ENCODE measurements at regions not wholly inside any gene's neighbourhood (a gene's known extent, or its start where the extent isn't known, plus 50 kb on each side); places are given as distances from the start of the nearest gene placed in this dataset.

DNA sequence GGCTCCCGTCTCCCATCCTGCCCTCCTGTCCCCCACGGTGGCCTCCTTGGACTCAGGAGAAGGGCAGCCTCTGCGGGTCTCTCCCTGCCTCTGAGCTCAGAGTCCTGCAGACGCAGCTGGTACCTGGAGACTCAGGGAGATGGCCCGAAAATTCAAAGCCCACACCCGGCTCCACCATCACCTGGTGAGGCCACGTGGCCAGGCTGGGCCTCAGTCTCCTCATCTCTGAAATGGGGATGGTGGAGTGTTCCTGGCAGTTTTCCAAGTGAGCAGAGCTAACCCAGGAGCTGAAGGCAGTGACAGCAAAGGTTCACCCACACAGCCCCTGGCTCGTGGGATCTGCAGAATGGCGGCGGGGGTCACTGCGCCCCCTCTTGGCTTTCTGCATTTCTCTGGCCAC, 62.1 kb upstream of the RXRA start:
- WGBS (ENCODE audit: insufficient coverage, insufficient replicate concordance, low lambda C conversion rate, missing lambda C conversion rate), result 28% methylated on average over 10 of the region's 11 CpGs
- BruUV-seq (replicated peaks), result no TSS peak
- SMC1A ChIA-PET (ENCODE audit: uncharacterized antibody, unreplicated experiment), result no interaction called here

DNA sequence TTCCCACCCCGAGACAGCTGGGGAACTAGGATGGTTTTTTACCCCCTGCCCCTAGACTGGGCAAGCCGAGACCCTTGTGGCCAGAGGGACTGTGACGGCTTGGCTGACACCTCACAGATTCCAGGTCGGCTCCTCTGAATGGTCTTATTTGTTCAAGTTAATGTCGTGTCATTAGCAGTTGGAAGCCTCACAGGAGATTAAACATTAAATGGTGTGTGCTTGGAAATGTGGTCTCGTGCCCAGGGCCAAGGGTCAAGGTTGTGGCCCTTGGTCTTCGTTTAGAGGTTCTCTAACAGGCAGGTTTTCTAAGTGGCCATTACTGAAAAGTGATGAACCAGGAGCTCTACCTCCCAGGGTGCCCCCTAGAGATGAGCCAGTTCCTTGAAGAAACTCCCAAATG, 61.2 kb upstream of the RXRA start:
- no peak for ATAC-seq
- in situ Hi-C loops (cut with MboI), result no loop called here
- Histone ChIP-seq H3K4me2 (ENCODE audit: control insufficient read depth, insufficient read depth) (no peak overlapping the region), H3K27ac (ENCODE audit: control insufficient read depth, insufficient read depth) (no peak overlapping the region), H3K4me3 (no peak overlapping the region), H4K20me1 (ENCODE audit: control insufficient read depth, insufficient read depth) (no peaks in the 10 kb centered on the region), H3K4me1 (ENCODE audit: control insufficient read depth, insufficient read depth, low read length) (peaks cover 14% of the 10 kb centered on the region), H3K27me3 (replicated peaks in 1 of 2; ENCODE audit: control insufficient read depth in 2 of 2, insufficient read depth in 2 of 2, low read length in 1 of 2) (no peaks in the 10 kb centered on the region; a peak in 3 of 4 replicates), H3K36me3 (ENCODE audit: control insufficient read depth in 2 of 2, insufficient read depth in 2 of 2, low read length in 1 of 2) (no peaks in the 10 kb centered on the region), H3K79me2 (ENCODE audit: control insufficient read depth, insufficient read depth, low read length) (no peaks in the 10 kb centered on the region), H3K9me3 (replicated peaks; ENCODE audit: control insufficient read depth, insufficient read depth, low read length) (peaks cover 5% of the 10 kb centered on the region; the same call in 2 of the 3 replicates), H3K9ac (ENCODE audit: control insufficient read depth, insufficient read depth, low read length) (no peak overlapping the region), H2AFZ (ENCODE audit: control insufficient read depth, low read depth, low read length) (no peak overlapping the region)
- intact Hi-C loops (cut with micrococcal nuclease; ENCODE audit: unreplicated experiment), result no loop called here
- WGBS (ENCODE audit: insufficient coverage, insufficient replicate concordance, low lambda C conversion rate, missing lambda C conversion rate), result 5% methylated on average over 7 of the region's 7 CpGs
- no TSS peak for BruUV-seq (replicated peaks)
- DNase-seq (ENCODE audit: low read depth, low spot score), result no peak
- ChIA-PET POLR2A (no interaction called here), CTCF (no interaction called here), RAD21 (ENCODE audit: unreplicated experiment) (no interaction called here), SMC1A (ENCODE audit: uncharacterized antibody, unreplicated experiment) (no interaction called here)
- FAIRE-seq, result no peak
- TF ChIP-seq WRNIP1 (IDR thresholded peaks at IDR 0.05; ENCODE audit: borderline replicate concordance, low read depth, low read length) (no peak), KDM1A (IDR thresholded peaks at IDR 0.05; ENCODE audit: borderline replicate concordance) (no peak), EP300 (IDR thresholded peaks at IDR 0.05; ENCODE audit: borderline replicate concordance in 1 of 2, control insufficient read depth in 1 of 2, low read depth in 2 of 2, low read length in 2 of 2) (no peak), STAT3 (IDR thresholded peaks at IDR 0.05; ENCODE audit: low read depth, low read length) (no peak), HDAC2 (IDR thresholded peaks at IDR 0.05) (no peak), CBX3 (IDR thresholded peaks at IDR 0.05; ENCODE audit: borderline replicate concordance, low read depth) (no peak), FOXK2 (IDR thresholded peaks at IDR 0.05) (no peak), RUNX3 (IDR thresholded peaks at IDR 0.05; ENCODE audit: low read length) (no peak), CHD1 (IDR thresholded peaks at IDR 0.05; ENCODE audit: low read depth, low read length) (no peak)
- TF ChIP-seq, protein P1, sequence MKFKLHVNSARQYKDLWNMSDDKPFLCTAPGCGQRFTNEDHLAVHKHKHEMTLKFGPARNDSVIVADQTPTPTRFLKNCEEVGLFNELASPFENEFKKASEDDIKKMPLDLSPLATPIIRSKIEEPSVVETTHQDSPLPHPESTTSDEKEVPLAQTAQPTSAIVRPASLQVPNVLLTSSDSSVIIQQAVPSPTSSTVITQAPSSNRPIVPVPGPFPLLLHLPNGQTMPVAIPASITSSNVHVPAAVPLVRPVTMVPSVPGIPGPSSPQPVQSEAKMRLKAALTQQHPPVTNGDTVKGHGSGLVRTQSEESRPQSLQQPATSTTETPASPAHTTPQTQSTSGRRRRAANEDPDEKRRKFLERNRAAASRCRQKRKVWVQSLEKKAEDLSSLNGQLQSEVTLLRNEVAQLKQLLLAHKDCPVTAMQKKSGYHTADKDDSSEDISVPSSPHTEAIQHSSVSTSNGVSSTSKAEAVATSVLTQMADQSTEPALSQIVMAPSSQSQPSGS (IDR thresholded peaks at IDR 0.05; ENCODE audit: low read length), result no peak
- TF ChIP-seq, protein P2, sequence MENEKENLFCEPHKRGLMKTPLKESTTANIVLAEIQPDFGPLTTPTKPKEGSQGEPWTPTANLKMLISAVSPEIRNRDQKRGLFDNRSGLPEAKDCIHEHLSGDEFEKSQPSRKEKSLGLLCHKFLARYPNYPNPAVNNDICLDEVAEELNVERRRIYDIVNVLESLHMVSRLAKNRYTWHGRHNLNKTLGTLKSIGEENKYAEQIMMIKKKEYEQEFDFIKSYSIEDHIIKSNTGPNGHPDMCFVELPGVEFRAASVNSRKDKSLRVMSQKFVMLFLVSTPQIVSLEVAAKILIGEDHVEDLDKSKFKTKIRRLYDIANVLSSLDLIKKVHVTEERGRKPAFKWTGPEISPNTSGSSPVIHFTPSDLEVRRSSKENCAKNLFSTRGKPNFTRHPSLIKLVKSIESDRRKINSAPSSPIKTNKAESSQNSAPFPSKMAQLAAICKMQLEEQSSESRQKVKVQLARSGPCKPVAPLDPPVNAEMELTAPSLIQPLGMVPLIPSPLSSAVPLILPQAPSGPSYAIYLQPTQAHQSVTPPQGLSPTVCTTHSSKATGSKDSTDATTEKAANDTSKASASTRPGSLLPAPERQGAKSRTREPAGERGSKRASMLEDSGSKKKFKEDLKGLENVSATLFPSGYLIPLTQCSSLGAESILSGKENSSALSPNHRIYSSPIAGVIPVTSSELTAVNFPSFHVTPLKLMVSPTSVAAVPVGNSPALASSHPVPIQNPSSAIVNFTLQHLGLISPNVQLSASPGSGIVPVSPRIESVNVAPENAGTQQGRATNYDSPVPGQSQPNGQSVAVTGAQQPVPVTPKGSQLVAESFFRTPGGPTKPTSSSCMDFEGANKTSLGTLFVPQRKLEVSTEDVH (IDR thresholded peaks at IDR 0.05; ENCODE audit: low read depth, partially characterized antibody), result no peak
- TF ChIP-seq, protein P3, sequence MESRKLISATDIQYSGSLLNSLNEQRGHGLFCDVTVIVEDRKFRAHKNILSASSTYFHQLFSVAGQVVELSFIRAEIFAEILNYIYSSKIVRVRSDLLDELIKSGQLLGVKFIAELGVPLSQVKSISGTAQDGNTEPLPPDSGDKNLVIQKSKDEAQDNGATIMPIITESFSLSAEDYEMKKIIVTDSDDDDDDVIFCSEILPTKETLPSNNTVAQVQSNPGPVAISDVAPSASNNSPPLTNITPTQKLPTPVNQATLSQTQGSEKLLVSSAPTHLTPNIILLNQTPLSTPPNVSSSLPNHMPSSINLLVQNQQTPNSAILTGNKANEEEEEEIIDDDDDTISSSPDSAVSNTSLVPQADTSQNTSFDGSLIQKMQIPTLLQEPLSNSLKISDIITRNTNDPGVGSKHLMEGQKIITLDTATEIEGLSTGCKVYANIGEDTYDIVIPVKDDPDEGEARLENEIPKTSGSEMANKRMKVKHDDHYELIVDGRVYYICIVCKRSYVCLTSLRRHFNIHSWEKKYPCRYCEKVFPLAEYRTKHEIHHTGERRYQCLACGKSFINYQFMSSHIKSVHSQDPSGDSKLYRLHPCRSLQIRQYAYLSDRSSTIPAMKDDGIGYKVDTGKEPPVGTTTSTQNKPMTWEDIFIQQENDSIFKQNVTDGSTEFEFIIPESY (IDR thresholded peaks at IDR 0.05), result no peak

More for the DNA sequence above, 62.1 kb upstream of the RXRA start:
- Histone ChIP-seq H4K20me1 (ENCODE audit: control insufficient read depth, insufficient read depth) (no peaks in the 10 kb centered on the region), H3K36me3 (ENCODE audit: control insufficient read depth in 2 of 2, insufficient read depth in 2 of 2, low read length in 1 of 2) (no peaks in the 10 kb centered on the region), H2AFZ (ENCODE audit: control insufficient read depth, low read depth, low read length) (no peak overlapping the region), H3K27ac (ENCODE audit: control insufficient read depth, insufficient read depth) (no peak overlapping the region), H3K4me2 (ENCODE audit: control insufficient read depth, insufficient read depth) (no peak overlapping the region), H3K4me1 (ENCODE audit: control insufficient read depth, insufficient read depth, low read length) (peaks cover 14% of the 10 kb centered on the region), H3K4me3 (no peak overlapping the region), H3K9me3 (replicated peaks; ENCODE audit: control insufficient read depth, insufficient read depth, low read length) (peaks cover 3% of the 10 kb centered on the region; the same call in 2 of the 3 replicates), H3K79me2 (ENCODE audit: control insufficient read depth, insufficient read depth, low read length) (no peaks in the 10 kb centered on the region), H3K27me3 (replicated peaks in 1 of 2; ENCODE audit: control insufficient read depth in 2 of 2, insufficient read depth in 2 of 2, low read length in 1 of 2) (no peaks in the 10 kb centered on the region; a peak in 3 of 4 replicates), H3K9ac (ENCODE audit: control insufficient read depth, insufficient read depth, low read length) (no peak overlapping the region)
- POLR2A ChIA-PET, result no interaction called here
- intact Hi-C loops (cut with micrococcal nuclease; ENCODE audit: unreplicated experiment), result no loop called here
- FAIRE-seq (no peak), DNase-seq (ENCODE audit: low read depth, low spot score) (no peak), ATAC-seq (no peak)
- CTCF ChIA-PET, result no interaction called here
- TF ChIP-seq SP1 (IDR thresholded peaks at IDR 0.05; ENCODE audit: low read depth, low read length) (no peak), ASH2L (IDR thresholded peaks at IDR 0.05; ENCODE audit: borderline replicate concordance, low read depth) (no peak), CHD4 (IDR thresholded peaks at IDR 0.05) (no peak)
- RAD21 ChIA-PET (ENCODE audit: unreplicated experiment), result no interaction called here
- in situ Hi-C loops (cut with MboI), result no loop called here

All from GM12878 (cell line).